HUES48 (cell line): ENCODE measurements at regions not wholly inside any gene's neighbourhood (a gene's known extent, or its start where the extent isn't known, plus 50 kb on each side); places are given as distances from the start of the nearest gene placed in this dataset.

Source experiments
- H3K27ac ChIP-seq: one replicate; pipeline ENCODE4 v1.7.0; 2013; ENCODE audit warnings: low read depth, low read length, inconsistent platforms
- H3K27me3 ChIP-seq: 2 replicates; pipeline ENCODE4 v1.6.1; 2013; ENCODE audit warnings: mild to moderate bottlenecking, low read length; ENCODE audit not compliant: control insufficient read depth, insufficient read depth
- H3K36me3 ChIP-seq: 2 replicates; pipeline ENCODE4 v1.6.1; 2013; ENCODE audit warnings: low read length; ENCODE audit not compliant: control insufficient read depth, insufficient read depth
- H3K4me1 ChIP-seq: 2 replicates; pipeline ENCODE4 v1.6.1; 2013; ENCODE audit warnings: mild to moderate bottlenecking, low read length; ENCODE audit not compliant: control insufficient read depth, insufficient read depth
- H3K4me3 ChIP-seq: 2 replicates; pipeline ENCODE4 v1.5.1; 2013; ENCODE audit warnings: mild to moderate bottlenecking, low read depth, low read length
- H3K9ac ChIP-seq: 2 replicates; pipeline ENCODE4 v1.6.1; 2013; ENCODE audit warnings: mild to moderate bottlenecking, low read depth, low read length, moderate library complexity
- H3K9me3 ChIP-seq: 2 replicates; pipeline ENCODE4 v1.6.1; 2013; ENCODE audit warnings: low read length; ENCODE audit not compliant: control insufficient read depth, insufficient read depth

DNA sequence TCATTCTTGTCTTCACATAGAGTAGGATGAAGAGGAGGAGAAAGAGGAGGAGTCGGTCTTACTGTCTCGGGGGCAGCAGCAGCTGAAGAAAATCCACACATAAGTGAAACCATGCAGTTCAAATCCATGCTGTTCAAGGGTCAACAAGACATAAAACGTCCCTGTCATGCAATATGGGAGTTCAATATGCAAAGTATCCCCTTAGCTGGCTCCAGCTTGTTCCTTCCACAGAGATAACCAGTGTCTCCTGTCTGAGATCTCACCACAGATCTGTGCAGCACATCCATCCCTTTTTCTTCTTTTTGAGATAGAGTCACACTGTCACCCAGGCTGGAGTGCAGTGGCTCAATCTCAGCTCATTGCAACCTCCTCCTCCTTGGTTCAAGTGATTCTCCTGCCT, 357.5 kb downstream of the GALC start:
- no peaks in the 10 kb centered on the region for H3K27me3 ChIP-seq
- no peaks in the 10 kb centered on the region for H3K36me3 ChIP-seq
- no peak overlapping the region for H3K27ac ChIP-seq
- H3K9ac ChIP-seq, result no peak overlapping the region
- H3K4me3 ChIP-seq, result no peak overlapping the region
- H3K4me1 ChIP-seq, result peaks cover 5% of the 10 kb centered on the region; the same call in 1 of the 2 replicates
- no peaks in the 10 kb centered on the region for H3K9me3 ChIP-seq

DNA sequence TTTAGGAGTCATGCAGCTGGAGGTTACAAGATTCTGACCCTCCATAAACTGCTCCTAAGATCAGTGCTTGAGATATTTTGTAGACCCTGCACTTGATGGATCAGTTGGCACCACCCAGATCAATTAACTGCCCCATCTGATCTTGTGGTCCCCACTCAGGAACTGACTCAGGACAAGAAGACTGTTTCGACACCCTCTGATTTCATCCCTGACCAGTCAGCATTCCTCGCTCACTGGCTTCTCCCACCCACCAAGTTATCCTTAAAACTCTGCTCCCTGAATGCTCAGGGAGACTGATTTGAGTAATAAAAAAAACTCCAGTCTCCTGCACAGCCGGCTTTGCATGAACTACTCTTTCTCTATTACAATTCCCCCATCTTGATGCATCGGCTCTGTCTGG, 360.2 kb downstream of the GALC start:
- Histone ChIP-seq H3K27ac (no peak overlapping the region), H3K9ac (no peak overlapping the region), H3K36me3 (no peaks in the 10 kb centered on the region), H3K4me1 (peaks cover 12% of the 10 kb centered on the region; the same call in 1 of the 2 replicates), H3K27me3 (no peaks in the 10 kb centered on the region), H3K9me3 (no peaks in the 10 kb centered on the region), H3K4me3 (no peak overlapping the region)

DNA sequence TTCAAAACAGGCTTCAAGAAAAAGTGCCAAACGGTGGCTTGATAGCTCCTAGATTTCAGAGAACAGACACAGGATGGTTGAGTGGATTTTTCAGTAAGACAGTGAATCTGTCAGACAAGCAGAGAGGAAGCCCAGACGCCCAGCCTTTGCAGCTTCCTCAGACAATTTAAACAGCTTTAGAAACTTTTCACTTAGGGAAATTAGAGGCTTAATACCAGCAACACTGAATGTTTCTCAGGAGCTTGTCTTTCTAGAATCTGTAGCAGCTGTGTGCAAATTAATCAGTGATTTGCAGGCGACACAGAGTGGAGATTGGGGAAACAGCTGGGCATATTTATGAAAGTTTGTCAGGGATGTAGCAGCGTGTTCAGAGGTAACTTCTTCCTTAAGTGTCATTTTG, 362.1 kb downstream of the GALC start:
- Histone ChIP-seq H3K9me3 (no peaks in the 10 kb centered on the region), H3K27me3 (no peaks in the 10 kb centered on the region), H3K9ac (no peak overlapping the region), H3K27ac (no peak overlapping the region), H3K4me3 (no peak overlapping the region), H3K36me3 (no peaks in the 10 kb centered on the region), H3K4me1 (peaks cover 12% of the 10 kb centered on the region; the same call in 1 of the 2 replicates)

DNA sequence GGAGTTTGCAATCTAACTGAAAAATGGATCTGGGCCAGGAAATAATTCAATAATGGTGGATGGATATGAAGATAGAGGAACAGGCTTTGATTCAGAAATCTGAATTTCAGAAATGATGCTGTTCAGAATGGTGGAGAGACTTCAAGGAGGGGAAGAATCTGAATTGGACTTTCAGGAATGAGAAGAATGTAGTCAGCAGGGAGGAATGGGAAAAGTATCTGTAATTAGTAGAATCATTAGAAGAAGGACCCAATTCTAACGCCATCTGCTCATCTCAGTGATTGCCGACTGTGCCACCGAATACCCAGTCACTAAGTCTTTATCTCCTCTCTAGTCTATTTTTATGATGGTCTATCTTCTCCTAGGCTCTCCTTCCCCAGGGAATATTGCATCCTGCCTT, 363.2 kb downstream of the GALC start:
- no peaks in the 10 kb centered on the region for H3K36me3 ChIP-seq
- H3K4me3 ChIP-seq, result no peak overlapping the region
- no peaks in the 10 kb centered on the region for H3K27me3 ChIP-seq
- H3K4me1 ChIP-seq, result peaks cover 12% of the 10 kb centered on the region; the same call in 1 of the 2 replicates
- H3K9me3 ChIP-seq, result no peaks in the 10 kb centered on the region
- H3K9ac ChIP-seq, result no peak overlapping the region
- no peak overlapping the region for H3K27ac ChIP-seq

DNA sequence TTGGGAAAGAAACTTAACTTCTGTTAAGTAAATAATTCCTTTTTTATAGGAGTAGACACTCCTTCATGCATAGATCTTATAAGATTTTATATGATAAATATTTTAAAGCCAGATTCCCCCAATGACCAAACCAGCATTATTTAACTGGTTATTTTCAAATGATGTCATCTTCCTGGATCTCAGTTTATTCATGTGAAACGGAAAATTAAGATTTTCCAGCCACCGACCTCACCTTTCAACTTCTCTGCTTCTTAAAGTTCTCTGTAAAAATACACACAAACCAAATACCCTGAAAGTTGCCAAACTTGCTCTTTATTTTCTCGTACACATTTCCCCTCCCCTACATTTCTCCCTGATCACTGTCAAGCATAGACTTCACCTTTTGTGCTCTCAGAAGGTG, 364.2 kb downstream of the GALC start:
- Histone ChIP-seq H3K36me3 (no peaks in the 10 kb centered on the region), H3K27me3 (no peaks in the 10 kb centered on the region), H3K9me3 (no peaks in the 10 kb centered on the region), H3K4me3 (no peak overlapping the region), H3K27ac (no peak overlapping the region), H3K9ac (no peak overlapping the region), H3K4me1 (peaks cover 12% of the 10 kb centered on the region; the same call in 1 of the 2 replicates)

DNA sequence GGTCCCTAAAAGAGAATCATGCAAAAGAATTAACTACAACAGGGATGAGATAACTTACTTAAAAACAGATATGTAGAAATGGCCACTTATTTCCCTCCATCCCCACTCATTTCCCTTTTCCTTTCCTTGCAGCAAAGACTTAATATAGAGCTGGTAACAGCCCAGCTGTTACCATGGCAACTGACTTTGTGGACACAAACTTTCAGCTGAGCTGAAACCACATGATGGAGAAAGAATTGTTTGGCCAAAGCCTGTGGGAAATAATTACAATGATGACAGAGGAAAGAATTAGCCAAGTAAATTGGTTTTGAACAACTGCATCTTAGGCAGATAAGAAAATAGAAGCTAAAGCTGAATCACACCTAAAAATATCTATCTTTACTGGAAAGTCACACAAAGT, 364.9 kb downstream of the GALC start:
- H3K9me3 ChIP-seq, result 0 out of 2 replicates have a peak, but pooled peaks cover 2% of the 10 kb centered on the region
- H3K4me3 ChIP-seq, result no peak overlapping the region
- H3K27ac ChIP-seq, result no peak overlapping the region
- no peaks in the 10 kb centered on the region for H3K36me3 ChIP-seq
- no peak overlapping the region for H3K9ac ChIP-seq
- peaks cover 12% of the 10 kb centered on the region; the same call in 1 of the 2 replicates for H3K4me1 ChIP-seq
- no peaks in the 10 kb centered on the region for H3K27me3 ChIP-seq

DNA sequence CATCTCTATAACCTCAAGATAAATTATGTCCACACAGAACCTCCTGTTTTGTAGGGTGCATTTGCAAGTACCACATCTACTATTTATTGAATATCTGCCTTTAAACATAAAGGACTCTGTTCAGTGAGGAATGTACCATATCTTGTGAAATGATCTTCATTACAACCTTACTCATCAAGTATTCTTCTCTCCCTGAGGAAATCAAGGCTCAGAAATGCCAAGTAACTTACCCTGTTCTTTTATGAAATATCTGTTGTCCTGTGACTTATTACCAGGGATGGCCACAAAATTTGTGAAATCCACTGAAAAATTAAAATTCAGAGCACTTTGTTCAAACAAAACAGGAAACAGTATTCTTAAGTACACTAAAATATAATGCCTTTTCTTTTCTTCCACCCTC, 366.7 kb downstream of the GALC start:
- Histone ChIP-seq H3K27ac (no peak overlapping the region), H3K4me3 (no peak overlapping the region)

DNA sequence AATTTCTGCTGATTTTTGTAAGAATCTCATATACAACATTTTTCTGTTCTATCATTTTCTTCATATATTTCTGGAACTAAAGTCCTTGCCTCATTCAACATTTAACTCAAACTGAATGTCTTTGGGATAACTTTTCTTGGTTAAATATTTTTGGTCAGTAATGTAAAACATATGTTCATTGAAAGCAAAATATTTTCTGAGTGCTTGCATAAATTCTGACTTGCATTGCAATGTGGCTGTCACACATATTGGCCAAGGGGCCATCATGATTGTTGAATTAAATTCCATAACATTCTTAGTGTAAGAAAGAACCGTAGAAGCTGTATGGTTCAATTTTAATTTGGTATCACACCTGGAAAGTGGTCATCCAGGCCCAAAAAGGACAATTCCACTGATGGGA, 369.4 kb downstream of the GALC start:
- Histone ChIP-seq H3K4me1 (no peaks in the 10 kb centered on the region), H3K9ac (no peak overlapping the region), H3K27ac (no peak overlapping the region), H3K4me3 (no peak overlapping the region), H3K27me3 (no peaks in the 10 kb centered on the region), H3K9me3 (peaks cover 14% of the 10 kb centered on the region), H3K36me3 (no peaks in the 10 kb centered on the region)

More for the DNA sequence above, 366.7 kb downstream of the GALC start:
- Histone ChIP-seq H3K27me3 (no peaks in the 10 kb centered on the region), H3K36me3 (no peaks in the 10 kb centered on the region), H3K9ac (no peak overlapping the region), H3K4me1 (peaks cover 12% of the 10 kb centered on the region; the same call in 1 of the 2 replicates), H3K9me3 (peaks cover 6% of the 10 kb centered on the region)

DNA sequence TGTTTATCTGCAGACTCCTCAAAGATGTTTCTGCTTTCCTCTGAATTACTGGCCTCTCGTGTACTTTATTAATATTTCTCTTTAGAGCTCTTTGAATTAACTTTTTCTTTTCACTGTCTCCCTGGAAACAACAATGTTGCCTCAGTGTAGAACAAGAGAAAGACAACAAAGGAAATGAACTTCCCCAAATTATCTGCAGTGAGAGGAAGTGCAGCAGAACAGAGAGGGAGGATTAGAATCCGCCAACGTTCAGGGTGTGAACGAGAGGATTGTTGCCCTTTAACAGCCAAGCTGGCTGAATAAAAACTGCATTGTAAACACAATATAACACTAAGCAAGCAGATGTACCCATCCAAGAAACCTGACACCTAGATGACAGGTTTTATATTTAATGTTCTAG, 375.9 kb downstream of the GALC start:
- Histone ChIP-seq H3K4me3 (no peak overlapping the region), H3K36me3 (no peaks in the 10 kb centered on the region), H3K27me3 (no peaks in the 10 kb centered on the region), H3K27ac (no peak overlapping the region), H3K4me1 (no peaks in the 10 kb centered on the region), H3K9ac (no peak overlapping the region), H3K9me3 (peaks cover 8% of the 10 kb centered on the region; the same call in 1 of the 2 replicates)

DNA sequence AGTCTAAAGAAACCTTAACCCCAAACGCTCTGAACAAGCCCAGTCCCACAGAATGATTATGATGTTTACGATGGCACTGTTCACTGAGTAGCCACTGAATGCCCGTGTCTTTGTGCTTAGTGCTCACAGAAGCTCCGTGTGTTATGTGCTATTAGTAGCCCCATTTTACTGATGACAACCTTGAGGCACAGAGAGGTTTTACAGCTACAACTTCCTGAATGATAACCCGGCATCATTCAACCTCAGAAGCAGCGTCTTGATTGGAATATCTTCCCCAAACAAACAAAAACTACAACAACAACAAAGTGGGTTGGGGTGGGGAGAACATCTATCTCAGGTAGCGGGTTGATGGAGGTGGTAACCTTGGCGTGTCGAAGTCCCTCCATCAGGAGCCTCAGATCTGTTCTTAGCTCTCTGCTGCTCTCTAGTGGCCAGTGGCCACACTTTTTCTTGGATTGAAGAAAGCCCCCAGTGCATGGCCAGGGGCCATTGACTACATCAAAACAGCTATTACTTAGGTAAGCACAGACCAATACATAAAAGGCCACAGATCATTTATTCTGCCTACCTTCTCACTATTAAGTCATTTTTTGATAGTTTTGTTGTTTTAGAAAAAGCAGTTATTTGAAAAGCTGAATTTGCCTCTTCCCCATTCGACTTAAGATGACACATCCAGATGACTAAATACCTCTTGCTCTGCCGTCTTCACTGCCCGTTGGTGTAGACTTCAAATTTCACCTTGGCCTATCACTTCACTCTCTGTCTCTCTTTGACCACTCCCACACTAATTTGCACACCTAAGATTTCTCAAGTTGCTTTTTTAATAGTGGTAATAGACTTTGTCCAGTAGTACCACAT, 376.9 kb downstream of the GALC start:
- H3K4me1 ChIP-seq, result no peaks in the 10 kb centered on the region
- no peak overlapping the region for H3K9ac ChIP-seq
- H3K27me3 ChIP-seq, result no peaks in the 10 kb centered on the region
- no peaks in the 10 kb centered on the region for H3K36me3 ChIP-seq
- H3K4me3 ChIP-seq, result no peak overlapping the region
- peaks cover 5% of the 10 kb centered on the region; the same call in 1 of the 2 replicates for H3K9me3 ChIP-seq
- no peak overlapping the region for H3K27ac ChIP-seq

DNA sequence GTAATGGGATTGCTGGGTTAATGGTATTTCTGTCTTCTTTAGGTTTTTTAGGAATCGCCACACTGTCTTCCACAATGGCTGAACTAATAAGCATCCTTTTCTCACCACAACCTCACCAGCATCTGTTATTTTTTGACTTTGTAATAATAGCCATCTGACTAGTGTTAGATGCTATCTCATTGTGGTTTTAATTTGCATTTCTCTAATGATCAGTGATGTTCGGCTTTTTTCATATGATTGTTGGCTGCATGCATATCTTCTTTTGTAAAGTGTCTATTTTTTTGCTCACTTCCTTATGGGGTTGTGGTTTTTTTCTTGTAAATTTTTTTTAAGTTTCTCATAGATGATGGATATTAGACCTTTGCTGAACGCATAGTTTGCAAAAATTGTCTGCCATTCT, 377.9 kb downstream of the GALC start:
- Histone ChIP-seq H3K27me3 (no peaks in the 10 kb centered on the region), H3K9me3 (no peaks in the 10 kb centered on the region), H3K4me3 (no peak overlapping the region), H3K4me1 (no peaks in the 10 kb centered on the region), H3K36me3 (no peaks in the 10 kb centered on the region), H3K27ac (no peak overlapping the region), H3K9ac (no peak overlapping the region)
